Body of pancreas (tissue), 4 donors: ENCODE measurements at regions not wholly inside any gene's neighbourhood (a gene's known extent, or its start where the extent isn't known, plus 50 kb on each side); places are given as distances from the start of the nearest gene placed in this dataset.

Experiments
- CTCF ChIP-seq, 7 experiments: fragments of 450-650 bp in 4 of 7; fragments of 200-600 bp in 3 of 7; sonication (generic) in 3 of 7; IDR thresholded peaks; one replicate each; pipeline ENCODE4 v1.5.1; 2016 to 2019; ENCODE audit warnings: antibody characterized with exemption in 7 of 7
- POLR2A ChIP-seq, 3 donors: fragments of 450-650 bp; IDR thresholded peaks; one replicate each; pipeline ENCODE4 v1.6.1; 2016; ENCODE audit warnings: antibody characterized with exemption in 3 of 3, mild to moderate bottlenecking in 2 of 3

GRCh38 chr9:27714388-27714787 lies 141.1 kb upstream of the C9orf72 start:
- peak in 1 of 7 experiments; percentile 7 for TF ChIP-seq CTCF (IDR thresholded peaks at IDR 0.05)
- no peak for TF ChIP-seq POLR2A (IDR thresholded peaks at IDR 0.05)
